ENCODE measurements at regions not wholly inside any gene's neighbourhood (a gene's known extent, or its start where the extent isn't known, plus 50 kb on each side); places are given as distances from the start of the nearest gene placed in this dataset.

DNA sequence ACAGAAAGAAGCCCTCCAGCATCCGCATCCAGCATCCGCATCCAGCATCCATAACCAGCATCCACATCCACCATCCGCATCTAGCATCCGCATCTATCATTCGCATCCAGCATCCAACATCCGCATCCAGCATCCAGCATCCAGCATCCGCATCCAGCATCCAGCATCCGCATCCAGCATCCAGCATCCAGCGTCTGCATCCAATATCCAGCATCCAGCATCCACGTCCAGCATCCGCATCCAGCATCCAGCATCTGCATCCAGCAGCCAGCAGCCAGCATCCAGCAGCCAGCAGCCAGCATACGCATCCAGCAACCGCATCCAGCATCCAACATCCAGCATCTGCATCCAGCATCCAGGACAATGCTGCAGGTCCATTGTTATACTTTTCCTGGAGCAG lies 671.0 kb upstream of the C16orf82 start:
- TF ChIP-seq CTCF (IDR thresholded peaks at IDR 0.05; ENCODE audit: low read depth, low read length, poor library complexity, severe bottlenecking) (no peak), EZH2phosphoT487 (IDR thresholded peaks at IDR 0.05; ENCODE audit: borderline replicate concordance, low read length) (no peak)
